ENCODE measurements at regions not wholly inside any gene's neighbourhood (a gene's known extent, or its start where the extent isn't known, plus 50 kb on each side); places are given as distances from the start of the nearest gene placed in this dataset.
A peak's percentile ranks its signal among the peaks of the same experiment; 100 is the strongest.
"Not testable (repeated sequence)": the region's sequence is repeated elsewhere in the genome, so short reads cannot be mapped to it uniquely, and the experiment has no call there.

GRCh38 chr18:1746131-1746530 lies 825.2 kb downstream of the METTL4 start:
- DNase-seq, result no peak

GRCh38 chr18:1751249-1751648 lies 820.1 kb downstream of the METTL4 start:
- no peak for DNase-seq

GRCh38 chr18:1760901-1761300 lies 810.4 kb downstream of the METTL4 start:
- DNase-seq, result no peak

GRCh38 chr18:1774261-1774660 lies 797.0 kb downstream of the METTL4 start:
- no peak for DNase-seq

- DNase-seq, result no peak
Observed at GRCh38 chr18:1777843-1778242, 793.5 kb downstream of the METTL4 start.

- DNase-seq, result no peak
Observed at GRCh38 chr18:1778496-1779178, 792.7 kb downstream of the METTL4 start.

GRCh38 chr18:1779587-1779986 lies 791.7 kb downstream of the METTL4 start:
- no peak for DNase-seq

- DNase-seq, result no peak
Observed at GRCh38 chr18:1784113-1784512, 787.2 kb downstream of the METTL4 start.

GRCh38 chr18:1785980-1786379 lies 785.3 kb downstream of the METTL4 start:
- not testable (repeated sequence) for DNase-seq

GRCh38 chr18:1796636-1797035 lies 774.7 kb downstream of the METTL4 start:
- no peak for DNase-seq

- peak; percentile 64 for DNase-seq
Observed at GRCh38 chr18:1797235-1797634, 774.1 kb downstream of the METTL4 start.

GRCh38 chr18:1805521-1805920 lies 765.8 kb downstream of the METTL4 start:
- no peak for DNase-seq

GRCh38 chr18:1806884-1807615 lies 764.3 kb downstream of the METTL4 start:
- DNase-seq, result no peak

GRCh38 chr18:1811282-1811681 lies 760.0 kb downstream of the METTL4 start:
- DNase-seq, result no peak

- no peak for DNase-seq
Observed at GRCh38 chr18:1825296-1825695, 746.0 kb downstream of the METTL4 start.

- DNase-seq, result no peak
Observed at GRCh38 chr18:1840878-1841277, 730.4 kb downstream of the METTL4 start.

- DNase-seq, result no peak
Observed at GRCh38 chr18:1846640-1847039, 724.7 kb downstream of the METTL4 start.

GRCh38 chr18:1848716-1849115 lies 722.6 kb downstream of the METTL4 start:
- no peak for DNase-seq

- no peak for DNase-seq
Observed at GRCh38 chr18:1849386-1849785, 721.9 kb downstream of the METTL4 start.

GRCh38 chr18:1857281-1857680 lies 714.0 kb downstream of the METTL4 start:
- not testable (repeated sequence) for DNase-seq

- no peak for DNase-seq
Observed at GRCh38 chr18:1861473-1861872, 709.8 kb downstream of the METTL4 start.

- no peak for DNase-seq
Observed at GRCh38 chr18:1865869-1866268, 705.4 kb downstream of the METTL4 start.

GRCh38 chr18:1872274-1872673 lies 699.0 kb downstream of the METTL4 start:
- DNase-seq, result no peak

GRCh38 chr18:1875219-1875618 lies 696.1 kb downstream of the METTL4 start:
- no peak for DNase-seq

- DNase-seq, result no peak
Observed at GRCh38 chr18:1884623-1885022, 686.7 kb downstream of the METTL4 start.
